ENCODE measurements at regions not wholly inside any gene's neighbourhood (a gene's known extent, or its start where the extent isn't known, plus 50 kb on each side); places are given as distances from the start of the nearest gene placed in this dataset.

GRCh38 chr11:91835051-91835560 is 389.5 kb upstream of the FAT3 start:
- Histone ChIP-seq H3K79me2 (no peaks in the 10 kb centered on the region), H3K27me3 (no peaks in the 10 kb centered on the region), H3K4me3 (no peak overlapping the region), H3K4me1 (ENCODE audit: insufficient read depth) (no peaks in the 10 kb centered on the region), H3K9me3 (ENCODE audit: low read depth) (peaks cover 2% of the 10 kb centered on the region), H4K20me1 (ENCODE audit: insufficient read depth, poor library complexity, severe bottlenecking) (no peaks in the 10 kb centered on the region), H2AFZ (no peak overlapping the region), H3K36me3 (replicated peaks; ENCODE audit: insufficient read depth, low read depth) (no peaks in the 10 kb centered on the region), H3K27ac (no peak overlapping the region), H3K4me2 (no peak overlapping the region), H3K9me2 (replicated peaks; ENCODE audit: insufficient read depth) (no peaks in the 10 kb centered on the region)
- no peak for DNase-seq (ENCODE audit: low spot score)
- WGBS (ENCODE audit: low lambda C conversion rate, missing lambda C conversion rate), result 92% methylated on average over 3 of the region's 3 CpGs
- TF ChIP-seq EZH2 (IDR thresholded peaks at IDR 0.05; ENCODE audit: borderline replicate concordance), result no peak
- no peak for TF ChIP-seq EZH2phosphoT487 (IDR thresholded peaks at IDR 0.05; ENCODE audit: low read depth, severe bottlenecking, unreplicated experiment)
- TF ChIP-seq, protein P1, sequence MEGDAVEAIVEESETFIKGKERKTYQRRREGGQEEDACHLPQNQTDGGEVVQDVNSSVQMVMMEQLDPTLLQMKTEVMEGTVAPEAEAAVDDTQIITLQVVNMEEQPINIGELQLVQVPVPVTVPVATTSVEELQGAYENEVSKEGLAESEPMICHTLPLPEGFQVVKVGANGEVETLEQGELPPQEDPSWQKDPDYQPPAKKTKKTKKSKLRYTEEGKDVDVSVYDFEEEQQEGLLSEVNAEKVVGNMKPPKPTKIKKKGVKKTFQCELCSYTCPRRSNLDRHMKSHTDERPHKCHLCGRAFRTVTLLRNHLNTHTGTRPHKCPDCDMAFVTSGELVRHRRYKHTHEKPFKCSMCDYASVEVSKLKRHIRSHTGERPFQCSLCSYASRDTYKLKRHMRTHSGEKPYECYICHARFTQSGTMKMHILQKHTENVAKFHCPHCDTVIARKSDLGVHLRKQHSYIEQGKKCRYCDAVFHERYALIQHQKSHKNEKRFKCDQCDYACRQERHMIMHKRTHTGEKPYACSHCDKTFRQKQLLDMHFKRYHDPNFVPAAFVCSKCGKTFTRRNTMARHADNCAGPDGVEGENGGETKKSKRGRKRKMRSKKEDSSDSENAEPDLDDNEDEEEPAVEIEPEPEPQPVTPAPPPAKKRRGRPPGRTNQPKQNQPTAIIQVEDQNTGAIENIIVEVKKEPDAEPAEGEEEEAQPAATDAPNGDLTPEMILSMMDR (IDR thresholded peaks at IDR 0.05; ENCODE audit: poor library complexity), result no peak

- peaks cover 3% of the 10 kb centered on the region for H3K9me3 ChIP-seq (ENCODE audit: low read depth)
- H3K9me2 ChIP-seq (replicated peaks; ENCODE audit: insufficient read depth), result no peaks in the 10 kb centered on the region
- no peak overlapping the region for H3K4me3 ChIP-seq
- H3K27me3 ChIP-seq, result no peaks in the 10 kb centered on the region
- TF ChIP-seq EZH2phosphoT487 (IDR thresholded peaks at IDR 0.05; ENCODE audit: low read depth, severe bottlenecking, unreplicated experiment) (no peak), EZH2 (IDR thresholded peaks at IDR 0.05; ENCODE audit: borderline replicate concordance) (no peak)
- TF ChIP-seq, protein P1 (IDR thresholded peaks at IDR 0.05; ENCODE audit: poor library complexity), result no peak
- no peaks in the 10 kb centered on the region for H3K4me1 ChIP-seq (ENCODE audit: insufficient read depth)
- H3K79me2 ChIP-seq, result no peaks in the 10 kb centered on the region
- no peak overlapping the region for H2AFZ ChIP-seq
- 95% methylated on average over 4 of the region's 4 CpGs for WGBS (ENCODE audit: low lambda C conversion rate, missing lambda C conversion rate)
- H3K4me2 ChIP-seq, result no peak overlapping the region
- H3K36me3 ChIP-seq (replicated peaks; ENCODE audit: insufficient read depth, low read depth), result no peaks in the 10 kb centered on the region
- no peak overlapping the region for H3K27ac ChIP-seq
- H4K20me1 ChIP-seq (ENCODE audit: insufficient read depth, poor library complexity, severe bottlenecking), result no peaks in the 10 kb centered on the region
- no peak for DNase-seq (ENCODE audit: low spot score)
Observed at GRCh38 chr11:91828901-91829300, 395.7 kb upstream of the FAT3 start.

DNA sequence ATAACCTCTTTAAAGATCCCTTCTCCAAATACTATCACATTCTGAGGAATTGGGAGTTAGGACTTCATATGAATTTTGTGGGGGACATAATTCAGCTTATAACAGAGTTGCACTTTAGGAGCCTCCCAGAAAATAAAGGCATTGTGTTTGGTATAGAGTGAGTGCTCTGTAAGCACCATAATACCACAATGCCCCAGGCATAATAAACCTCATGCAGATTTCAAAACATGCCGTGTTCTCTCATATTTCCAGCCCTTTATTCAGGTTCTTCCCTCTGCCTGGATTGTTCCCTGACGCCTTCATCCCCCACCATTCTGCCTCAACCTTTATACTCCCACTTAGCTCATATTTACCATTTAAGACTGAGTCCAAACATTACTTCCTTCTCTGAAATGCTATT is 398.8 kb upstream of the FAT3 start:
- H3K27me3 ChIP-seq, result no peaks in the 10 kb centered on the region
- H3K79me2 ChIP-seq, result no peaks in the 10 kb centered on the region
- H3K36me3 ChIP-seq (replicated peaks; ENCODE audit: insufficient read depth, low read depth), result no peaks in the 10 kb centered on the region
- H3K4me3 ChIP-seq, result no peak overlapping the region
- 68% methylated on average over 2 of the region's 2 CpGs for WGBS (ENCODE audit: low lambda C conversion rate, missing lambda C conversion rate)
- DNase-seq (ENCODE audit: low spot score), result no peak
- H2AFZ ChIP-seq, result no peak overlapping the region
- TF ChIP-seq, protein P1 (IDR thresholded peaks at IDR 0.05; ENCODE audit: poor library complexity), result no peak
- no peak for TF ChIP-seq EZH2phosphoT487 (IDR thresholded peaks at IDR 0.05; ENCODE audit: low read depth, severe bottlenecking, unreplicated experiment)
- no peak for TF ChIP-seq EZH2 (IDR thresholded peaks at IDR 0.05; ENCODE audit: borderline replicate concordance)
- no peaks in the 10 kb centered on the region for H3K4me1 ChIP-seq (ENCODE audit: insufficient read depth)
- H3K27ac ChIP-seq, result no peak overlapping the region
- no peaks in the 10 kb centered on the region for H3K9me2 ChIP-seq (replicated peaks; ENCODE audit: insufficient read depth)
- H3K9me3 ChIP-seq (ENCODE audit: low read depth), result peaks cover 3% of the 10 kb centered on the region
- H4K20me1 ChIP-seq (ENCODE audit: insufficient read depth, poor library complexity, severe bottlenecking), result no peaks in the 10 kb centered on the region
- H3K4me2 ChIP-seq, result no peak overlapping the region

All from hepatocyte (in vitro differentiated cells).